LNCAP (cell line): ENCODE measurements at regions not wholly inside any gene's neighbourhood (a gene's known extent, or its start where the extent isn't known, plus 50 kb on each side); places are given as distances from the start of the nearest gene placed in this dataset.
A peak's percentile ranks its signal among the peaks of the same experiment; 100 is the strongest.

ENCODE experiments used
- TF ChIP-seq, protein P1 (sequence below): fragments of 450-650 bp; IDR thresholded peaks from 2 replicates; pipeline ENCODE4 v1.5.1; 2017; ENCODE audit warnings: mild to moderate bottlenecking

DNA sequence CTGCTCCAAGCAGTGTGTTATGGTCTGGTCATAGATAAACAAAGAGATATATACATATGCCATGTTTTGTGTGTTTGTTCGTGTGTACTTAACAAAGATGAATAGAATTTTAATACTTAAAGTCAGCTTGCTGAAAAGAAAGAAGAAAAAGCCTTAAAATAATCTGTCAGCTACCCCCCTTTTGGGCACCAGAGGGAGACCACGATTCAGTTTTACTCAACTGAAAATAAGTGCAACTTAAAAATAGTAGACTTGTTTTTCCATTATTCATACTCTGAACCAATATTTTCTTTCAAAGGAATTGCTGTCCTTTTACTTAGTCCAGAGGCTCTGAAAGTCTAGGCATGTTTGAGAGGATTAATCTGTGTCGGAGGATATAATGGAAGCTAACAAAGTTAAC lies 181.7 kb upstream of the AGTR2 start:
- TF ChIP-seq, protein P1, sequence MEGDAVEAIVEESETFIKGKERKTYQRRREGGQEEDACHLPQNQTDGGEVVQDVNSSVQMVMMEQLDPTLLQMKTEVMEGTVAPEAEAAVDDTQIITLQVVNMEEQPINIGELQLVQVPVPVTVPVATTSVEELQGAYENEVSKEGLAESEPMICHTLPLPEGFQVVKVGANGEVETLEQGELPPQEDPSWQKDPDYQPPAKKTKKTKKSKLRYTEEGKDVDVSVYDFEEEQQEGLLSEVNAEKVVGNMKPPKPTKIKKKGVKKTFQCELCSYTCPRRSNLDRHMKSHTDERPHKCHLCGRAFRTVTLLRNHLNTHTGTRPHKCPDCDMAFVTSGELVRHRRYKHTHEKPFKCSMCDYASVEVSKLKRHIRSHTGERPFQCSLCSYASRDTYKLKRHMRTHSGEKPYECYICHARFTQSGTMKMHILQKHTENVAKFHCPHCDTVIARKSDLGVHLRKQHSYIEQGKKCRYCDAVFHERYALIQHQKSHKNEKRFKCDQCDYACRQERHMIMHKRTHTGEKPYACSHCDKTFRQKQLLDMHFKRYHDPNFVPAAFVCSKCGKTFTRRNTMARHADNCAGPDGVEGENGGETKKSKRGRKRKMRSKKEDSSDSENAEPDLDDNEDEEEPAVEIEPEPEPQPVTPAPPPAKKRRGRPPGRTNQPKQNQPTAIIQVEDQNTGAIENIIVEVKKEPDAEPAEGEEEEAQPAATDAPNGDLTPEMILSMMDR: peak; percentile 44; the same call in 1 of the 2 replicates

DNA sequence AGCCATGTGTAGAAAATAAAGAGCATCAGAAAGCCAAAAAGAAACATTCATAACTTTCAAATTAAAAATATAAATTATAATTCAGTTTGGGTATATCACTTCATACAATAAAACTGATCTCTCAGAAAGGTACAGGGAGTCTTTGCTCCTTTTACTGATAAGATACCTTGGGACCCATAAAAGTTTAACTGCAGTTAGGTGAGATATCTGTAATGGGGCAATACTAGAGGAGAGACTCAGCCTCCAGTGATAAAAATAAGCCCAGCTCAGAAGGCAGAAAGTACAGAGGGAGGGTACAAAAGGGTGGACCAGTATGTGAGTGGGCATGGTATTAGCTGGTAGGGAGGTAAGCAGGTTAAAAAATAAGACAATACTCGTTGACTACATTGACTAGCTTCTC lies 180.9 kb upstream of the AGTR2 start:
- TF ChIP-seq, protein P1: no peak

DNA sequence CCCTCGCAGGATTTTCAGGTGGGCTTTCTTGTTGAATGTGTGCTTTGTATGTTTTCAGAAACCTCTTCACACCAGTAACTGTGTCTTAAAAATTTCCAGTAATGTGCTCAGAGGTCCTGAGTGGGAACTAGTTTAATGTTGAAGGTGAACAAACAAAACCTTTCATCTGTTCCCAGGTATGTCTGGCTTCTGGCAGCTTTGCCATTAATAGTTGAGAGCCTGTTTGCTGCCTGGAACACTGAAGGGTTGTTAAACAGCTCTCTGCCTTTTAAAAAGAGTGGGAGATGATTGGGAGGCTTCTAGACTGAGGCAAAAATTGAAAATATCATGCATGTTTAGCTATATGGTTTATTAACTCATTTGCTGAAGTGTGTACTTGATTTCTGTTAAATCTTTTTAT lies 161.2 kb upstream of the AGTR2 start:
- TF ChIP-seq, protein P1: no peak

DNA sequence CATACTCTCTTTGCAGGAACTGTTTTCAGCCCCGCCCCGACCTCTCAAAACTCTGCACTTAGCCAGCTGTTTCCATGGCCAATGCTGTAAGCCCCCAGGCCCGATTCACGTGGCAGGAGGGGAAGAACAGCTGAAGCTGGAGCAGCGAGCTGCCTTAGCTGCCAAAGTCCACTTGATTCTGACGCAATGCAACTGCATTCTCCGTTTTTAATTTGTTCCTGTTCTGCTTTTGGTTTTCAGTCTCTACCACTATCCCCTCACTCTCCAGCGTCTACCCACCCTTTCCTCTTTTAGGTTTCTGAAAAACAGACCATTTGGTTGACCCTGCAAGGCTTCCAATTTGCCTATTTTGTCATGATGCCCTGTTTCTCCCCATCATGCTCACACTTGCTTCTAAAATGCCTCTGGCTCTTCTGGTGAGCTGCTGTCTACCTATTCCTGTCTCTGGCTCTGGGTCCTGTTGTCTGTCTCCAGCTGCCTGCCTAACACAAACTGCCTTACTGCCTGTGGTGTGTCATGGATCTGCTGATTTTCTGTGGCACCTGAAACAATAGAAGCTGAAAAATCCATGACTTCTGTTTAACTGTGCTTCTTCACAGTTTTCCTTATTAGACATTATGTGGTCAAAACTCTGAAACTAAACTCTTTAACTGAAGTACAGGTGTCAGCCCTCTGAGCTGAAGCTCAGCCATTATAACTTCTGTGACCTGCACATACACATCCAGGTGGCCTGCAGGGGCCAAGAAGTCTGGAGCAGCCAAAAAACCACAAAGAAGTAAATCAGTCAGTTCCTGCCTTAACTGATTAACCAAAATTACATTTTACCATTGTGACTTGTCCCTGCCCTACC lies 160.5 kb upstream of the AGTR2 start:
- TF ChIP-seq, protein P1: no peak

DNA sequence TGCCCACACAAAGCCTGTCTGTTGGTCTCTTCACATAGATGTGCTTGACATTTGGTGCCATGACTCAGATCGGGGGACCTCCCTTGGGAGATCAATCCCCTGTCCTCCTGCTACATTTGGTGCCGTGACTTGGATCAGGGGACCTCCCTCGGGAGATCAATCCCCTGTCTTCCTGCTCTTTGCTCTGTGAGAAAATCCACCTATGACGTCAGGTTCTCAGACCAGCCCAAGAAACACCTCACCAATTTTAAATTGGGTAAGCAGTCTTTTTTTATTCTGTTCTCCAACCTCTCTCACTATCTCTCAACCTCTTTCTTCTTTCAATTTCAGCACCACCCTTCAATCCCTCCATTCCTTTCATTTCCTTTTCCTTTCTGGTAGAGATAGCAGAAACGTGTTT lies 159.6 kb upstream of the AGTR2 start:
- TF ChIP-seq, protein P1: no peak

DNA sequence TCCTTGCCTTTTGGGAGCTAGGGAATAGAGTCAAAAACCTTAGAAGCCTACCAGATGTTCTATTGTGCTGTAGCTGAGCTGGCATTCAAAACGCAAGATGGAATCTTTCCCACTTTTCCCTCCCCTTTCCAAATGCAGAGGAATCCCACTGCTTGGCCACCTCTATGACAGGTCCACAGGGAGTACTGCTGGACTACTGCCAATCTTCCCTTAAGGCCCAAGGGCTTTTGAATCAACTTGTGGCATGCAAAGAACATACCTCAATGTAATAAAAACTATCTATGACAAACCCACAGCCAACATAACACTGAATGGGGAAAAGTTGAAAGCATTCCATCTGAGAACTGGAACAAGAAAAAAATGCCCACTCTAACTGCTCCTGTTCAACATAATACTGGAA lies 139.2 kb upstream of the AGTR2 start:
- TF ChIP-seq, protein P1: no peak
